ENCODE measurements at regions not wholly inside any gene's neighbourhood (a gene's known extent, or its start where the extent isn't known, plus 50 kb on each side); places are given as distances from the start of the nearest gene placed in this dataset.

DNA sequence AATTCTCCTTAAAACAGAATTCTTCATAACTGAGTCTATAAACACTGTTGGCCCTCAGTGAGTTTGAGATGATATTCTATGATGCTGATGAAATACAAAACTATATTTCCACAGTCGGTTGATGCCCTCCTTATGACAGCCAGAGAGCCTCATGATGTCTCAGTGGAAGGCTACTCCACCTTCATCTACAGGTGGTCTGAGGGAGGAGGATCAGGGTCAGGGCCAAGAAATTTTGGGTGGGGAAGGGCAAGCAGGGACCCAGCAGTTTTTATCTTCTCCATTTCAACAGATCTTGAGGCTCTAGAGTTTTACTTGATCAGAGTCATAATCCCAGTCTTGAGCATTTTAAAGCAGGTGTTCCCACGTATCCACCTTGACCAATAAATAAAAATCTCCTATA lies 90.8 kb downstream of the CCDC71L start:
- TF ChIP-seq, protein P1, sequence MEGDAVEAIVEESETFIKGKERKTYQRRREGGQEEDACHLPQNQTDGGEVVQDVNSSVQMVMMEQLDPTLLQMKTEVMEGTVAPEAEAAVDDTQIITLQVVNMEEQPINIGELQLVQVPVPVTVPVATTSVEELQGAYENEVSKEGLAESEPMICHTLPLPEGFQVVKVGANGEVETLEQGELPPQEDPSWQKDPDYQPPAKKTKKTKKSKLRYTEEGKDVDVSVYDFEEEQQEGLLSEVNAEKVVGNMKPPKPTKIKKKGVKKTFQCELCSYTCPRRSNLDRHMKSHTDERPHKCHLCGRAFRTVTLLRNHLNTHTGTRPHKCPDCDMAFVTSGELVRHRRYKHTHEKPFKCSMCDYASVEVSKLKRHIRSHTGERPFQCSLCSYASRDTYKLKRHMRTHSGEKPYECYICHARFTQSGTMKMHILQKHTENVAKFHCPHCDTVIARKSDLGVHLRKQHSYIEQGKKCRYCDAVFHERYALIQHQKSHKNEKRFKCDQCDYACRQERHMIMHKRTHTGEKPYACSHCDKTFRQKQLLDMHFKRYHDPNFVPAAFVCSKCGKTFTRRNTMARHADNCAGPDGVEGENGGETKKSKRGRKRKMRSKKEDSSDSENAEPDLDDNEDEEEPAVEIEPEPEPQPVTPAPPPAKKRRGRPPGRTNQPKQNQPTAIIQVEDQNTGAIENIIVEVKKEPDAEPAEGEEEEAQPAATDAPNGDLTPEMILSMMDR (IDR thresholded peaks at IDR 0.05) = no peak
- TF ChIP-seq POLR2A (IDR thresholded peaks at IDR 0.05) = no peak
